ENCODE measurements at regions not wholly inside any gene's neighbourhood (a gene's known extent, or its start where the extent isn't known, plus 50 kb on each side); places are given as distances from the start of the nearest gene placed in this dataset.

DNA sequence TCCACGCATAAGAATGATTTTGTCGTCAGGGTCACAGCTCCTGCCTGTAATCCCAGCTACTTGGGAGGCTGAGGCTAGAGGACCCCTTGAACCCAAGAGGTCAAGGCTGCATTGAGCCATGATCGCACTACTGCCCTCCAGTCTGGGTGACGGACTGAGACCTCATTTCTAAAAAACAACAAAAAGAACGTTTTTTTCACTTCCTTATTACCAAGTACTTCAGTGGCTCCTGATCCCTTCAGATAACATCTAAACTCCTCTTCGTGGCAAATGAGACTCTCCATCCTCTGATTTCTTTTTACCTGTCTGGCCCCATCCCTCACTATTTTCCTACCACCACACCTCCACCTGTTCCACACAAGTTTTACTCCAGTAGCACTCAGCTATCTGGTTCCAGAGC lies 105.4 kb upstream of the TLK1 start:
- no peak for DNase-seq (ENCODE audit: low spot score)

DNA sequence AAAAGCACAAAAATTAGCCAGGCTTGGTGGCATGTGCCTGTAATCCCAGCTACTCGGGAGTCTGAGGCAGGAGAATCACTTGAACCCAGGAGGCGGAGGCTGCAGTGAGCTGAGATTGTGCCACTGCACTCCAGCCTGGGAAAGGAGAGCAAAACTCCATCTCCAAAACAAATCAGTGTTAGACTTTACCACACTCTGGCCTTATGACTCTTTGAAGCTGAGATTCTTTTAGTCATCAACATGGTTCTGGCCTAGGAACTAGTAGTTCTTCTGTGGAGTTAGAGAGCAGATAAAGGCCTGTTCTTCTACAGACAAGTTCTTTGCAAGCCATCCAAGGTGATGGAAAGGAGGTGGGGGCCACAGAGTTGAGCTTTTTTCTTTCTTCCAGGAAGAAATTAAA lies 100.8 kb upstream of the TLK1 start:
- DNase-seq (ENCODE audit: low spot score): peak; percentile 9

DNA sequence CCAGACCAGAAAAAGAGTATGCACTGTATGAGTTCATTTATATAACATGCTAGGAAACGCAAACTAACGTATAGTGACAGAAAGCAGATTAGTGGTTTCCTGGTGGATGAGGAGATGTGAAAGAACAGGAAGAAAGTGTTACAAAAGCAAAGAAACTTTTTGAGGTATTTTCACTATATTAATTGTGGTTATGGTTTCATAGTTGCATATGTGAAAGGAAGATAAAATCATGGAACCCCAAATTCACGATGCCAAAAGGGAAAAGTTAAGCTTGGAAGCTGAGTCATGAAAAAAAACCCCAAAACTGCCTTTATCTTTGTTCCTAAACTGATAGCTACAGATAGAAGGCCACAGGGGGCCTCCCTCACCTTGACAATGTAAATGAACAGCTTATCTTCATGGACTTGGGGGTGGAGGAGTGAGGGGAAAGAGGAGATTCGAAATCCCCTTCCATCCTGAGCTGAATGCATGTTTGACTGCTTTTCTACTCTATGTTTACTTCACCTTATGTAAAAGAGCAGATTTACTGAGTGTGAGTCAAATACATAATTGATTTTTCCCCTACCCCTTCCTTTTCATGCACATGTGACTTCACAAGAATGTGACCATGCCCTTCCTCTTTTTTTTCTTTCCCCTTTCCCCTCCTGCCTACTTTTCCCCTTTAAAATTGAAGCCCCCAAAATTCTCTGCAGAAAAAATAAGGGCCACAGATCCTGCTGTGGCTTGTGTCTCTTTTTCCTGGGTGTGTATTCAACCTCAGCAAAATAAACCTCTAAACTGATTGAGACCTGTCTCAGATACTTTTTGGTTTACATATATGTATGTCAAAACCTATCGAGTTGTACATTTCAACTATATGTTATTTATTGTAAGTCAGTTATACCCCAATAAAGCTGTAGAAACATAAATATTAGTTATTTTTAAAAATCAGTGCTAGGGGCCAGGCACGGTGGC lies 100.1 kb upstream of the TLK1 start:
- no peak for DNase-seq (ENCODE audit: low spot score)

DNA sequence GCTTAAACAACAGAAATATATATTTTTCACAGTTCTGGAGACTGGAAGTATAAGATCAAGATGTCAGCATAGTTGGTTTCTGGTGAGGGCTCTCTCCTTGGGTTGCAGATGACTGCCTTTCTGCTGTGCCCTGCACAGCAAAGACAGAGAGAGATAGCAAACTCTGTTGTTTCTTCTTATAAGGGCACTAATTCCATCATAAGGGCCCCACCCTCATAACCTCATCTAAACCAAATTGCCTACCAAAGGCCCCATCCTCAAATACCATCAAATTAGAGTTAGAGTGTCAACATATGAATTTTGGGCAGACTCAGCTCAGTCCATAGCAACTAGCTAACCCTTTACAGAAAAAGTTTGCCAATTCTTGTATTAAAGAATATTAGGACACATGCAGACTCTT lies 94.0 kb upstream of the TLK1 start:
- no peak for DNase-seq (ENCODE audit: low spot score)

DNA sequence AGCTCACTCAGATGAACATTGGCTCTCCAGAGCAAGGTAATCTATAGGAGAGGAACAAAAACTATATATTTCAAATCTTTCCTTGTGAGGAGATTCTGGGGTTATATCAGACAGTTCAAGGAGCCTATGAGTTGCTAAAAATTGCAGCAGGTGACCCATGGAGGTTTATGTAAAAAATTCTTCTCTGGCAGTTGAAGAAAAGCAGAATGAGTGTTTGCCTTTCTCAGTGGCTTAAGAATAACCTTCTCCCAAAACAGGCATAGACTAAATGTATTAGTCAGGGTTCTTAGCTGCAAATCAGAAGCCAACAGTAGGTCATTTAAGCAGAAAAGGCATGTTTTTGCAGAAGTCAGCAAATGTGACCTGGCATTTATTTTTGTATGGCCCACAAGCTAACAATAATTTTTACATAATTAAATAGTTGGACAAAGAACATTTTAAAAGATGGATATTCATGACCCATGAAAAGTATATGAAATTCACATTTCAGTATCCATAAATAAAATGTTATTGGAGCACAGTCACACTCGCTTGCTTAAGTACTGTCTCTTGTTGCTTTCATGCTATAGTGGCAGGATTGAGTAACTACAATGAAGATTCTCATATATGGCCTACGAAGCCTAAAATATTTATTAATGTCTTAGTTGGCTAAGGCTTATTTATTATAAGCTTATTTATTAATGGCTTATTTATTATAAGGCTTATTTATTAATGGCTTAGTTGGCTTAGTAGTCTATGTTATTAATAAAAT lies 93.4 kb upstream of the TLK1 start:
- no peak for DNase-seq (ENCODE audit: low spot score)

DNA sequence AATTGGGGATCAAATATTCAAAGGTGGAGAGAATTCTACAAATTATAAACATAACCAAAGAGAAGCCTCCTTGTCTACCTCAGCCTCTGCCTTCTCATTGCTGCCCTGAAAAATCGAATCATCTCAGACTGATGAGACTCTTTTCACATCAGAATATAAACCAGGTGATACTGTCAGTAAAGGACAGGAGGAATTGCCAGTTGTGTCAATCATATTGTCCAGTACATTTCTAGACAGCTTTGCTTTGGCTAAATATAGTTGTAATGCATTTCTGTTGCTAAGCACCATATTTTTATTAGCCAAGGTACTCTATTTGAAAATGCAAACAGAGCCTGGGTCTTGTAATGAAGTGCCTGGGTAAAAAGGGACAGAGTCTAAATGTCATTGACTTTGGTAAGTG lies 92.6 kb upstream of the TLK1 start:
- DNase-seq (ENCODE audit: low spot score): no peak

DNA sequence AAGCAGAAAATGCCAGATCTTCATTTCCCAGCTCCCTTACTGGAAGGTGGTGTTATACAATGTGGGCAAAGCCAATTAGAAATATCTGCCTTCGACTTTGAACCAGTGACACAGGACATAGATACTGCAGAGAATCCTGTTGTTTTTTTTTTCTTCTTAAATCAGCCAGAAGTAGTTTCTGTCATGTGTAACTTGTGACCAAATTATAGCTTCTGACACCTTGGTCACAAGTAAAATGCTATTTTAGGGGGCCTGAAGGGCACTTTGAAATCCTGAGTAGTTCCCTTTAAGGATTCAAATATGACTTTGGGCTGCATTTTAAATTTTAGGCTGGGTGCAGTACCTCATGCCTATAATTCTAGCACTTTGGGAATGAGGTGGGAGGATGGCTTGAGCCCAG lies 89.0 kb upstream of the TLK1 start:
- no peak for DNase-seq (ENCODE audit: low spot score)

DNA sequence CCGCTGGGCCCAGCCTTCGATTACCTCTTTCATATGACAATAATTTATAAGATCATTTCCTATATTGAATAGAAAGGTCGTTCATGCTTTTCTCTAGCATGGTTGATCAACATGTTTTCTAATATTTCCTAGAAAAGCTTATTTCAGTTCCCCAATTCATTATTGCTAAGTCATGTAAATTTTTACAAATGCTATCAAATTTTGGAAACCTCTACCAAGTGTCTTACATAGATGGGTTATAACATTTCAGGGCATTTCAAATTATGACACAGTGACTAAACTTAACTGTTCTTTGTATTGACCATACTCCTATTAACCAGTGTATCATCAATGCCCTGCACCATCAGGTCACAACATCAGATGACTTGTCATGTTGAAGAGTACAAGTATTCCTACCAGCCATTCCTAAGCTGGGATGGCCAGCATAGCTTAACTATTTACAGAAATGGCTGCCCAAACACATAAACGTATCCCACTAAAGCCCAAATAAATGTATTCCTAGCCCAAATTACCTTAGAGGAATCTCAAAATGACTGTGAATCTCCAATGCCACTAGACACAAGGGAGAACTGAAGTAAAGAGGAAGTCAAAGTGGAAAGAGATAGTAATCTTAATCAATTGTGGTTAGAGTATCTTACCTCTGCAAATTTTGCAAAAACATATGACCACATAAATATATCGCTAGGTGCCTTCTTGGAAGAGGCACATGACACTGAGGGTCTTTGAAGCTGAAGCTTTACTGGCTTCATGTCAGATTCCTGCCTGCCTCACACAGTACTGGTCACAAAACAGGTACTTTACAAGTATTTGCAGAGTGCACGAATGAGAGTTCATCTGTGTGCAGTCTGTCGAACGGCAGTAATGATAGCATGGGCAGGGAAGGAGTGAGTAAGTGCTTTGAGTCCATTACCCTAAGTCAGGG lies 87.3 kb upstream of the TLK1 start:
- no peak for DNase-seq (ENCODE audit: low spot score)

DNA sequence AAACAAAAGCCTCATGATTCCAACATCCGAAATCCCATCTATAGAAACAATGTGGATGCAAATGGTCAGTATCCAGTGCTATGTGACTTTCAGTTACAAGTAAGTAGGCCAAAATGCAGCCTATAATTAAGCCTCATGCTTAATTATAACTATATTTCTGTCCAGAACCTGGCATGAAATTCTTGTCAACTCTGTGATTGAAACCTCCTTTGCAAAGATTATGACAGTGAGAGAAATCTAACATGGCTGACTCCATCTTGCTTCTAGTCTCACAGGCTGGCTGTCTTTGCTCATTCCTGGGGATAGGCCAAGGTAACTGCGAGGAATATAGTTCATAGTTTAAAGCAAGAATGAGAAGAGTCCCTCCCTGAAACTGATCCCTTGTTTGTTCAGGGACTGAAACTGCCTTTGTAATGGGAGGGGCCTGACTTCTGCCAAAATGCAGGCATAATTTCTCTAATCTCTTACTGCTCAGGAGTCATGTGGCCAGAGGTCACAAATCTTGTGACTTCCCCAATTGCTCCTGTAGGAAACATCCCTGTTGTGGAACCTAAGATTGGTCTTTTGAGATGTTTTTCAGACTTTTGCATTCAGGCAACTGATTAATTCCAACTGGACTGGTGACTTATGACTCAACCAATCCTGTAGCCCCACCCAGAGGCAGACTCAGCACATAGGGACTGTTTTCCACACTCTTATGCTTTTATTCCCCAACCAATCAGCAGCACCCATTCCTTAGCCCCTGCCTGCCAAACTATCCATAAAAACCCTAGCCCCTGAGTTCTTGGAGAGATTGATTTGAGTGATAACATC lies 84.5 kb upstream of the TLK1 start:
- DNase-seq (ENCODE audit: low spot score): no peak

DNA sequence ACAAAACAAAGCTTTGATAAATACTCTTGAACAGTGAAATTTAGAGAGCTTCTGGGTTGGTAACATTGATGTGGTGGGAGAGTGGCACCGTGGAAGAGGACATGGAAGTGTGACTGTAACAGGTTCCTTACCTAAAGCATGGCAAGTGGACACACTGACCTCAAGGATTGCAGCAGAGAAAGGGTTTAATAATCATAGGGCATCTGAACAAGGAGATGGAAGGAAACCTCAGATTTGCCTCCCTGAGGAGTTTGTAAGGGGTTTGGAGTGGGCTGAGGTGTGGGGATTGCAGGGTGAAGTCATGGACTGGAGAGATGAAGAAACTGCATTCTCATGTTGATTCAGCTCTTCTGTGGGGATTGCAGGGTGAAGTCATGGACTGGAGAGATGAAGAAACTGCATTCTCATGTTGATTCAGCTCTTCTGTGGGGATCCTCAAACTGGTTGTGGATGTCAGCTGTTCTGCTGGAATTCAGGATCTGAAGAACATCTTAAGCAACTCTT lies 83.8 kb upstream of the TLK1 start:
- peak; percentile 14 for DNase-seq (ENCODE audit: low spot score)

DNA sequence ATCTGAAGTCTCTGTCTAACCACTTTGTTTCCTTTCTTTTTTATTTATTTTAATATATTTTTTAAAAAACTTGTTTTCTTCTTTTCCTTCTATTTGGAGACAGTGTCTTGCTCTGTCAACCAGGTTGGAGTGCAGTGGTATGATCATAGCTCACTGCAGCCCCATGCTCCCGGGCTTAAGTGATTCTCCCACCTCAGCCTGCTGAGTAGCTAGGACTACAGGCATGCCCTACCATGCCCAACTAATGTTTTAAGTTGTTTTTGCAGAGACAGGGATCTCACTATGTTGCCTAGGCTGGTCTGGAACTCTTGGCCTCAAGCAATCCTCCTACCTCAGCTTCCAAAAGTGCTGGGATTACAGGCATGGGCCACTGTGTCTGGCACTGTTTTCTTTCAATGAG lies 81.1 kb upstream of the TLK1 start:
- no peak for DNase-seq (ENCODE audit: low spot score)

DNA sequence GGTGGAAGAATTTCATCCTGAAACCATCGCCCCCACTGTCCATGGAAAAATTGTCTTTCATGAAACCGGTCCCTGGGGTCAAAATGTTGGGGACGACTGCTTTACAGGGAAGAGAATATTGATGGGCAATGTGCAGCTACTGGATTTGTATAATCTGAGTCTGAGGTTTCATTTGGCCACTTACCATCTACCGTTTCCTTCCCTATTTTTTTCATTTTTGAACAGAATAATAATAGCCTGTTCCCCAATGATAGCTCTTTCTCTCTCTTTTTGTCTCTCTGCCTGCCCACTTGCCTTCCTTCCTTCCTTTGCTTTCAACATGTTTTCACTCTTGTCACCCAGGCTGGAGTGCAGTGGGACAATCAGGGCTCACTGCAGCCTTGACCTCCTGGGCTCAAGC lies 78.3 kb upstream of the TLK1 start:
- DNase-seq (ENCODE audit: low spot score): no peak

DNA sequence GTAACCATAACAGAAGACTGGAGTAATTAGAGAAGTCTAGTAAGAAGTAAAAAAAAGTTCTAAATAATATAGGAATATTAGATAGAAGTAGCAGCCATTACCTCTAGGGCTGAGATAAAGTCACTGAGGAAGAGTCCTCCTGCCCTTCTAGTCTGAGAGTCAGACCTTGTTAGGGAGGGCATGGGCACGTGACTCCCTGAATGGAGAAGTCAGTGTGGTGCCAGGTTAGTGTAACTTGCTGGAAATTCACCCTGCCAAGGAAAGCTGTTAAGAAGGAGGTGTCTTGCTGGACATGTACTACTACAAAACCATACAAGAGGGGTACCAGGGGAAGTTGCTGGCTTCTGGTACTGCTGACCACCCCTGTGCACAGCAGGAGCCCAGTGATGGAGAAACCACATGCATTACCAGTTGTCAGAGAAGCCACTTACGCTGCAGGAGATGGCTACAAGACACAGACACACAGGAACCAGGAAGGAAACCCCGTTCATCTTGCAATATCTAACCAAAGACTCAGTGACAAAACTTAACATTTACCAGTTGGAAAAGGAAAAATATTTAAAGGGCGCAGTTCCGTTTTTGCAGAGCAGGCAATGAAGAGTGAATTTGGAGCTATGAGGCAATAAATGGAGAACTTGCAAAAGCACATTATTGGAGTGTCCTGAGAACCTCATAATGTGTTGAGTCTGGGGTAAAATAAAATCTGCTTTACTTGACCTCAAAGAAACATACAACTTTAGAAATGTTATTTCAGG lies 77.2 kb upstream of the TLK1 start:
- DNase-seq (ENCODE audit: low spot score): no peak

DNA sequence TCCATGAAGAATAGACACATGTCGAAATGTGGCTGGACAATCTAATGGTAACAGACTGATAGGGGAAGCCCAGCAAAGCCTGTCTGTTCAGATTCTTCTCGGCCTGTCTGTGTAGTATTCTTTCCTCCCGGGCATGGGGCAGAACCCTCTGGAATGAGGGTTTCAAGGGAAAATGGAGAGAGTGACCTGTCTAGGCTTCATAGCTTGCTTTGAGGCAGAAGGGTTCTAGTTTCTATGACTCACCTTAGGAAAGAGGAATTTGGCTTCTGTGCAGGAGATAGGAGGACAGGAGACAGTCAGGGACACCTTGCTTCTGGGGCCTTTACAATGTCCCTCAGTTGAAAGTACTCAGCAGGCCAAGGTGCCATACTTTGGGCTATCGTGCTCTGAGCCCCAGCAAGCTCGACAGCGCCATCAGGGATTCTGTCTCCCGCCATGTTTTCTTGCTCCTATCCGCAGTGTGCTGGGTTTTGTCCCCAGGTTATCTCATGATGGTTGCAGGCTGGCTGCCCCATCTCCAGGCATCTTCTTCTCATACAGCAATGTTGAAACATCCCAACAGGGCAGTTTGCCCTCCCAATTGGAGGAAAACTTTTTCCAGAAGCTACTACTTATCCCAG lies 74.7 kb upstream of the TLK1 start:
- no peak for DNase-seq (ENCODE audit: low spot score)

DNA sequence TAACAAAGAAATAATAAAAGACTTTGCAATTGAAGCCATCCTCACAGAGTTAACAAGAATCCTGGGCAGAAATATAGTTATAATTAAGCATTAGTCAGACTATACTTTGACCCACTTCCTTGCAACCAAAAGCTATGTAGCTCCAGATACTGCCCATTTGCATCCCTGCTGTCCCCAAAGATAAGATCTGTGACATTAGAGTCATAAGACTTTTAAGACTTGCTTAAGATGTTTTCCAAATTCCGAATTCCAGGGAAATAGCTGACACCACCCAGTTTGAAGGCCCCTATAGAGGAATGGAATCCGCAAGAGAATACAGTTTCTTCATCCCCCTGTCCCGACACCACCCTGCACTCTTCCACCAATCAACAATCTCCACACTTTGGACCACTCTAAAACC lies 69.5 kb upstream of the TLK1 start:
- DNase-seq (ENCODE audit: low spot score): no peak

DNA sequence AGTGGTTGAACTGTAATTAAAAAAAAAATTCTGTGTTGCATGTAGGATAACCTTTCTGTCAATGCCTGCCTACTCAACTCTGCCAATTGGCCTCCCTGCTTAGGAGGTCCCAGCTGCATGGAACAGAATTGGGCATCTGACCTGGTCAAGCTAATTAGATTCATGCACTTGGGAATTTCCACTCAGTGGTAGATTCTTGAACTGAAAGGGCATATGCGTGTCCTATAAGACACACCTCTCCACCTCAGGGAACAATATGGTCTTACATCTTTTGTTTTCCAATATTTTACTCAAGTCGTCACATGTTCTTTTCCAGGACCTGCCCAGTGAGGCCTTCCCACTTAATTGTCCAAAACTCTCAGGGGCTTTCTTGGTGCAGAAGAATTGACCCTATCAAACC lies 68.1 kb upstream of the TLK1 start:
- no peak for DNase-seq (ENCODE audit: low spot score)

DNA sequence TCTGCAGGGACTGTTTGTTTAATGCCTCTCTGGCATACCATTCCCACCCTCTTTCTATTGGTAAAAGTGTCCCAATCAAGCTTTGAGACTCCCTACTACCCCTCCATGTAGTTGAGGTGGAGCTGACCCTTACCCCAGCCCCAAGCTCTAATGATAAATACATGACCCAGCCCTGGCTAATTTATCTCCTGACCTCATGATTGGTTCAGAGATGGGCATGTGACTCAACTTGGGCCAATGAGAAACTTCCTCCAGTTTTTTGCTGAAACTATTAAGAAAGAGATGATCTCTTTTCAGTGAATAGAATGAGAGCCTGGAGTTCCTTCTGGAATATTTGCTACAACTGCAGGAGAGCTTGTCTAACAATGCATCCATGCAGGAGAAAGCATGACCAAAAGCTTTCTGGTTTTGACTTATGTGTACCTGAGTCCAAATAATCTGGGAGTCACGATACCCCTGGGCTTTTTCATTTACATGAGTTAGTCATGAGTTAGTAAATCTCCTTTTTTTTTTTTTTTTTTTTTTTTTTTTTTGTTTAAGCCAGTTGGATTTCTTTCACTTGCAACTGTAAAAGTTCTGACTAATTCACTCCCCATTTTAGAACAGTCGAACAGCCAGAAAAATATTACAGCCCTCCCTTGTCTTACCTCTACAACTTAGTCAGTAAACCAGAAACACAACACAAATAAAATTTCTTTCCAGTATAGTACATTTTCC lies 66.5 kb upstream of the TLK1 start:
- DNase-seq (ENCODE audit: low spot score): no peak

DNA sequence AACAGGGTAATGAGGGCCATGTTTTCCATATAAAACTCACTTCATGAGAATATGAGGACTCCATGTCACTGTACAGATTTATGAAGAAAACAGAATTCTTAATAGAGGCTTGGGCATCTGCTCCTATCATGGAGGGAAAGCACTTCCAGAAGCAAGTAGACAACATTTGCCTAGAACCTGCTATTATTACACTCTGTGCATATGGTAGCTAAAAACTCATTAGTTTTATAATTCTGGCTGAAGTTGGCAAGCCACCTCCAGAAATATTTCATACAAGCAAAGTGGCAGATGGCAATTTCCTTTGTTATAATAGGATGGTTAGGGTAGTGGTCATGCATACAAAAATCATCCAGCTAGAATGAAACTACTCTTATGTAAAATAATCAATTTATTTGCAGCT lies 65.8 kb upstream of the TLK1 start:
- no peak for DNase-seq (ENCODE audit: low spot score)

DNA sequence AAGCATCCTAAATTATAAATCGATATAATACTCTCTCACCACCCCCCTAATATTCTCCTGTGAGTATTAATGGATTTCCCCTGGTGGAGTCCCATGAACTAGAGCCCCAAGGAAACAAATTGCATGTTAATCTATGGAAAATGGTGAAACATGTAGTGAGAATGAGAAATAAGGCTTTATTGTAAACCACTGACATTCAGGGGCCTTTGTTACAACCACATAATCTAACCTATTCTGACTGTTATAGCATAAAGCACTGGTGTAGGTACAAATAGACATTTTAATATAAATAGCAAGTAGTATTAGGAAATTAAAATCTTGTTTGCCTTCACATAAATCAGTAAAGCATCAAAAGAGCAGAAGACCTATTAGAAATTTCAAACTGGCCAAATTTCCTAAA lies 65.3 kb upstream of the TLK1 start:
- no peak for DNase-seq (ENCODE audit: low spot score)
